ENCODE measurements at regions not wholly inside any gene's neighbourhood (a gene's known extent, or its start where the extent isn't known, plus 50 kb on each side); places are given as distances from the start of the nearest gene placed in this dataset.

- no peak for DNase-seq
Measured at GRCh38 chr2:172153156-172153555, 50.5 kb upstream of the DLX2 start.

DNA sequence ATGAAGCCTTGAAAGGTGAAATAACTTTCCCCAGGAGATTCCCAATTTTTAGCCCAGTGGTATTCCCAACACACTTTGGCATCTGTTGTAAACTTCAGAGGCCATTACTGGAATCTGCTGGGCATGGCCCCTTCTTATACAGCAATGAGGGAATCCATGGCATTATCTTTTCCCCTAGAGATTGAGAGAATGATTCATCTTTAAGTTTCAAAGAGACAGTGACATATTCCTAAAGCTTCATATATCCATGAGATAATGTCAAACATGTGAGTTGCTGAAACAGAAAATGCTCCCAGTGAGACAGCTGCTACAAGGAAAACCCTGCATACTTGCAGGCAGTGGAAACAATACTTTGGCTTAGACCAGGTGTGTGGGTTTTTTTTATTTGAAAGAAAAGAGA lies 51.1 kb upstream of the DLX2 start:
- DNase-seq: no peak

DNA sequence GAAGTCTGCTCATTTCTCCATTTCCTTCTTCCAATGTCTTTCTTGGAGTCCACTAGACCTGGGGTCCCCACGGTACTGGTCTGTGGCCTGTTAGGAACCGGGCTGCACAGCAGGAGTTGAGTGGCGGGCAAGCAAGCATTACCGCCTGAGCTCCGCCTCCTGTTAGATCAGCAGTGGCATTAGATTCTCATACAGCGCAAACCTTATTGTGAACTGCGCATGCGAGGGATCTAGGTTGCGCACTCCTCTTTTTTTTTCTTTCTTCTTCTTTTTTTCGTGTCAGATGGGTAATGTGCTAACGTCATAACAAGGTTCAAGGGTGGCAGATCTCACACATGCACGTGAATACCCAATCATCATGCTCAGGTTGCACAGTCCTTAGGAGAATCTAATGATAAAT lies 53.1 kb upstream of the DLX2 start:
- DNase-seq: no peak

GRCh38 chr2:172160839-172161238 lies 58.1 kb upstream of the DLX2 start:
- DNase-seq: no peak

DNA sequence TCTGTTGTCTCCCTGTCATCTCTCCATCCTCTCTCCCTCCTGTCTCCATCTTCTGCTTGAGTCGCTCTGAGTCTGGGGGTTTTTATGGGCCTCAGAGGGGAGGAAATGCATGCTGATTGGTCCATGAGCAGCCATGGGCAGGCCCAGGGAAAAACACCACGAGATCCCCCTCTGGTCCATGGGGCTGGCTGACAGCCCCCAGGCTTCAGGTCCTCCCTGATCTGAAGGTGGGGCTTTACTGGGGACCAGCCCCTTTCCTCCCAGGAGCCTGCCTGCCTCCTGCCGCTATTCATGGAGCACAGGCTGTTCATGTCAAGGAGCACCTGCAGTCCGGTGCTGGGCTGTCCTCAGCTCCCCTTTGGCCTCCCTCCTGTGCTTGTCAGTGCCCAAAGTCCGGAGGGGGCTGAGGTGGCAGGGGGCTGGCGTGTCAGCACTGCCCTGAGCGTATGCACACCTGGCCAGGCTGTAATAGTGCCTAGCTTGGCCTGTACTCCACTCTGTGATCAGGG lies 59.6 kb upstream of the DLX2 start:
- DNase-seq: no peak

DNA sequence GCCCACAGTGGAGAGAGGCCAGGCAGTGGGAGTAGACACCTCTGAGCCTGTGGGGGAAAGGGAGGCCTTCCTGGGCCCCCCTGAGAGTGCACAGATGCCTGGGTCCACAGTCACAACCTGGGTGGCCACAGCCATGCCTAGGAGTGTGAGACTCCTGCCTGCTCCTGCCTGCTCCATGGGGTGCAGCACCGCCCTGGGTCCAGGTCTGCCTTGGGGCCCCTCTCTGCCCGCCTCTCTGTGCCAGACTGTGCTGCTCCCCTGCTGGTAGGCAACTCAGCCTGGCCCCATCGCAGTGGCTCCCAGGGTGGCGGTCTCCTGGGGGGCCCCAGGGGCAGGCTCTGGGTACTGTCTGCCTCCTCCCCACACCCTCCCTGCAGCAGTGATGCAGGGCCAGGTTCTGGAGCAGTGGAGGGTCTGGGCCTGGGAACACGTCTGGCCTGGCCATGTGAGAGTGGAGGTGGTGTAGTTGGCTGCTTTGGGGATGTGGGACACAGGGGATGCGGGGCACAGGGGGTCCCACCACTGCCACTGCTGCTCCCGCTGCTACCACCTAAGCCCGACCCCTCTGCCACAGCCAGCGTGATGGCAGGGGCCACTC lies 60.1 kb upstream of the DLX2 start:
- DNase-seq: no peak

DNA sequence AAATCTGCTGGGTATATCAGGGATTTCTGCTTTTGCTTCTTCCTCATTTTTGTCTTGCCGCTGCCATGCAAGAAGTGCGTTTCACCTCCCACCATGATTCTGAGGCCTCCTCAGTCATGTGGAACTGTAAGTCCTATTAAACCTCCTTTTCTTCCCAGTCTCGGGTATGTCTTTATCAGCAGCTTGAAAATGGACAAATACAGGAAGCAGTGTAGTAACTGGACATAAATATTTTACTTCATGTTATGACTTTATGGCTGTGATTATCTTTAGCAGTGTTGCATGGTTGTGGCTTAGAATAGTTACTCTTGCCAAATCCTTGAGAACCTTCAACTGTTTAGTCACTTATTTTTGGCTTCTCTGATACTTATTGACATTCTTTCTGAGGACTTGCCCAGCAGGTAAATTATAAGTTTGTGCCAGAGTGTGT lies 66.2 kb upstream of the DLX2 start:
- DNase-seq: no peak

DNA sequence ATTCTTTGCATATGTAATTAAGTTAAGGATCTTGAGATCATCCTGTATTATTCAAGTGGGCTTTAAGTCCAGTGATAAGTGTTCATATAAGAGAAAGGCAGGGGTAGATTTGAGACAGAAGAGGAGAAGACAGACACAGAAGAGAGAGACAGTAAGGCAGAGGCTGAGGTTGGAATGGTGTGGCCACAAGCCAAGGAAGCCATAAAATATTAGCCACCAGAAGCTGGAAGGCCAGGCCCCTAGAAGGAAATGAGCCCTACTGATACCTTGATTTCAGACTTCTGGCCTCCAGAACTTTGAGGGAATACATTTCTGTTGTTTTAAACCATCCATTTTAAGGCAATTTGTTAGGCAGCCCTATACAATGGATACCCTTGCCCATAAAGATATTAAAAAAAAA lies 66.9 kb upstream of the DLX2 start:
- DNase-seq: no peak

GRCh38 chr2:172172513-172173173 lies 69.9 kb upstream of the DLX2 start:
- peak; percentile 36 for DNase-seq

GRCh38 chr2:172173174-172173706 lies 70.5 kb upstream of the DLX2 start:
- DNase-seq: no peak

DNA sequence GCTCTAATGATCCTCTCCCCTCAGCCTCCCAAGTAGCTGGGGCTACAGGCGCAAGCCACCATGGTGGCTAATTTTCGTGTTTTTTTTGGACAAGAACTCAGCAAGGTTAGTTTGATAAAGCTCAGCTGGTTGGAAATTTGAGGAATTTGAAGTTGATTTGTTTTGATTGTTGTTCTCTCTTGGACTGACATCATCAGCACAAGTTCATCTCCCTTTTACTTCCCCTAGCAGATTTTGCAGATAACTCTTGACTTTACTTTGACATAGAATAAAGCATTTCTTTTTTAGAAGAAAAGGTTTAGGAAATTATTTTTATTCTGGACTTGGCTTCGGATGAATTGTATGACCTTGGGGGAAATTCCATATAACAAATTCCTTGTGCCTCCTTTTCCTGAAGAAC lies 74.9 kb upstream of the DLX2 start:
- no peak for DNase-seq

DNA sequence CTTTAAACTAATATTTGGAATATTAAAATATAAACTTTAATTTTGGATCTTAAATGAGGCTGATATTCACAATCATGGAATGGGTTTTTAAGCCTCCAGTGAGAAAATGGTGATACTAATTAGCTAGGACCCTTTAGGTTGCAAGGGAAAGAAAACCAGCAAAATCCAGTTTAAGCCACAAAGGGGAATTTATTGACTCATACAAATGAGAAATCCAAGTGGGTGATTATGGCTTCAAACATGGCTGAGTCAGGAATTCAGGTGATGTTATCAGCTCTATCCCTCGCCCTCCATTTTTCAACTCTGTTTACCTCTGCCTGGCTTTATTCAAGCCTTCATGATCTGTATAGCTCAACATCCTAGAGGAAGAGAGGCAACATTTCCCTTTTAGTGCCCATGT lies 75.3 kb upstream of the DLX2 start:
- no peak for DNase-seq

DNA sequence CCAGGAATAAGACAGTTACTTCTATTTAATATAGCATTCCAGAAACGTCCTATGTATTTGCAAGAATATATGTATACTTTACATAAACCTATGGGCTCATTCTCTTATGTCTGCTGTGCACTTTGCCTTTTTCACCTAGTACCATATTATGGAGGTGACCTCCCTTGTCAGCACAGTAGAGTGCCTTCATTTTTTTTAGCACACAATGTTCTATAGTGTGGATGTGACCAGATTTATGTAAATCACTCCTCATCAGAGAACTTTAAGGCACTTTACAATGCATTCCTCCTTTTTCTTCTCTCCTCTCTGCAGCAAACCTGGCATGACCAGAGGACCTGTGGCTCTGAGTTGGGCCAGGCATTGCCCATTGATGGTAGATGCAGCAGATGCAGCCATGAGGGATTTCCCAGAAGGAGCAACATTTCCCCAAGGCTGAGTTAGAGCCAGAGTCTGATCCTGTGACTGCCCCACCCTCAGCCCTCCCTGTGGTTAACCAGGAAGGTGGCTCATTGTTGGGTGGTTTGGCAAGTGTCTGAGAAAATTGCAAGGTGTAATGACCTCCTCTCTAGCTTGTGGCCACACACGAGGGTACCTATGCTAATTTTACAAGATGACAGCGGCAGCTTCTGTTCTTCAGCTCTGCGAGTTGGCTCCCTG lies 76.5 kb upstream of the DLX2 start:
- DNase-seq: no peak

- DNase-seq: no peak
Measured at GRCh38 chr2:172181840-172182239, 79.1 kb upstream of the DLX2 start.

GRCh38 chr2:172182624-172183023 lies 79.9 kb upstream of the DLX2 start:
- no peak for DNase-seq

DNA sequence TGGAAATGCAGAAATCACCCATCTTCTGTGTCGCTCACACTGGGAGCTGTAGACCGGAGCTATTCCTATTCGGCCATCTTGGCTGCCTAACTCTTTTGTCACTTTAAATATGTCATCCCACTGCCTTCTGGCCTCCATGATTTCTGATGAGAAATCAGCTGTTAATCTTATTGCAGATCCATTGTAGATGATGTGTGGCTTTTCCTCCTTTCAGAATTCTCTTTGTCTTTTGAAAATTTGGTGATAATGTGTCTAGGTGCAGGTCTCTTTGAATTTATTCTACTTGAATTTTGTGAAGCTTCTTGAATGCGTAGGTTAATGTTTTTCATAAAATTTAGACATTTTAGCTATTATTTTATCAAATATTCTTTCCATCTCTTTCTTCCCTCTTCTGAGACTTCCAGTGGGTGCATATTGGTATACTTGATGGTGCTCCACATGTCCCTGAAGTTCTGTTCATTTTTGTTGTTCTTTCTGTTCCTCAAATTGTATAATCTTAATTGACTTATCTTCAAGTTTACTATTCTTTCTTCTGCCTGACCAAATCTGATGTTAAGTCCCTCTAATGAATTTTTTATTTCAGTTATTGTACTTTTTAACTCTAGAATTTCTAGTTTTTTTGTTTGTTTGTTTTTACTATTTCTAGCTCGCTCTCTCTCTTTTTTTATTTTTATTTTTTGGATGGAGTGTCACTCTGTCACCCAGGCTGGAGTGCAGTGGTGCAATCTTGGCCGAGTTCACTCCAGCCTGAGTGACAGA lies 90.8 kb upstream of the DLX2 start:
- no peak for DNase-seq

GRCh38 chr2:172195836-172196376 lies 93.2 kb upstream of the DLX2 start:
- no peak for DNase-seq

DNA sequence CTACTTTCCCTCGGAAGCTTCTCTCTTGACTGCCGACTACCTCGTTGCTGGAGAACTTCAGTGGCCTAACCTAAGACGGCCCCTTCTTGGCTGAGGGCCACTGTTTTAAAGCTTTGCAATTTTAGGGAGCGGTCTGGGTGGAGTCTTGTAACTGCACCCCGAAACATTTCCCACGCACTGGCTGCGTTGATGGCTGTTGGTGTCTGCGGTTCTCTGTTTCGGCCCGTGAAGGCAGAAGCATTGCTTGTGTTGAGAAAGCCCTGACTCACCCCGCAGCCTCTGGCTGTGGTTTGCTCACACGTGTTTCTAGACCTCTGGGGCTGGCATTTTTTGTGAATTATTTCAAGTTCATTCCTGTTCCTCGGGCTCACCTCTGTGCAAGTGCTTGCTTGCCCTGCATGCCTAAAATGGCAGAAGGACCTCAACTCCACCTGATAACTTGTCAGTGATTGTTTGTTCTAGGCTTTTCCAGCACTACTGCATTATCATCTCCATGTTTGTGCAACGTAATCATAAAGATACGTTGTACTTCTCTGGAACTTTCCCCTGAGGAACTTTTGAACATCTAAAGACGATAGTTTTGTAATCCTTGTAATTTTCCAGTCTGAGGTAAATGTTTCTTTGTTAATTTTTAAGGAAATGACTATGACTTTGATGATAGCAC lies 94.2 kb upstream of the DLX2 start:
- DNase-seq: no peak

DNA sequence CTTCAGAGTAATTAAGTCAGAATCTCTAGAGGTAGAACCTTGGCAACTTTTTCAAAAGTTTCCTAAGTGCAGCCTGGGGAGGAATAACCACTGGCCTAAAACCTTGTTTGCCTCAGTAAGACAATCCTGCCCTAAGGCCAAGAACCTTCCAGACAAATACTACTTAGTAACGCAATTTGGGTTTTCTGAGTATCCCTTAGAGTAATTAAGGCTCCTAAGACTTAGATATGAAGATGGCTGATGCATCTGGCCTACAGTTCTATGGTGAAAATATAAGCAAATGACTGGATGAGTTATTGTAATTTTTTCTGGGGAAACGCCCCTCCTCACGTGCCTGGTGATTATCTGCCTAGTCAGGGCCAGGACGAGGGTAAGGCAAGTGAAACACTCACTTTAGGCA lies 95.7 kb upstream of the DLX2 start:
- no peak for DNase-seq

DNA sequence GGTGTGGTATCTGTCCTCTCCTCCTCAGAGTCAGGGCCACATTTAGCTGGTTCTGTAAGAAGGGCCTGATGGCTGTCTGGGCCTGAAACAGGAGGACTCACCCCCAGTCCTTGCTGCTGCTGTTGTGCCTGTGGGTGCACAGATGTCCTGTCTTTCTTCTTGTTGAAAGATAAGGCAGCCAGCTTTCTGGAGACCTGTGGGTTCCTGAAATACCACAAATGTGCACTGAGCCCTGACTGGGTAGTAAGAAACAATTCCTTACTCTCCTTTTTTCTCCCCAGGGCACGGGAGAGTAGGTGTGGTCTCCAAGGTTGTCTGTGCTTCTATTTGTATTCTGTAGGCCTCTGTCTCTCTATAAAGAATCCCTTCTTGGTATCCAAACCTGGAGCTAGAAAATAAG lies 96.2 kb upstream of the DLX2 start:
- DNase-seq: no peak

GRCh38 chr2:172200495-172201085 lies 97.9 kb upstream of the DLX2 start:
- DNase-seq: peak; percentile 30

DNA sequence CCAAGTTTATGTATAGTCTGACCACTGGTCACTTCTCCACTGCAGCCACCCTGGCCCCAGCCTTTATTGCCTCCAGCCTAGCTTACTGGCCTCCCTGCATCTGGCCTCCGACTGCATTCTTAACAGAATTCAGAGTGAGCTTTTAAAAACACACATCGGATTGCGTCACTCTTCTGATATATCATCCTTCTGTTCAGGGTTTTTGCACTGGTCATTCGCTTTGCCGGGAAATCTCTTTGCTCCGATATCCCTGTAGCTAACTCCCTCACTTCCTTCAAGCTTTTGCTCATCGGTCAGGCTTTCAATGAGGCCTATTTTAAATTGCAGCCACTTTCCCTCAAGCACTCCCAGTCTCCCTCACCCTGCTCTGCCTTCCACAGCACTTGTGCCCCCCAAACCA lies 101.6 kb upstream of the DLX2 start:
- no peak for DNase-seq
